Activated CD4-positive, alpha-beta T cell treated with anti-CD3 and anti-CD28 coated beads for 36 hours (primary cell): ENCODE measurements at regions not wholly inside any gene's neighbourhood (a gene's known extent, or its start where the extent isn't known, plus 50 kb on each side); places are given as distances from the start of the nearest gene placed in this dataset.
"Not testable (repeated sequence)": the region's sequence is repeated elsewhere in the genome, so short reads cannot be mapped to it uniquely, and the experiment has no call there.

Source experiments
- ATAC-seq: fragments of 200-7000 bp; cut with Tn5 transposase; one replicate; pipeline ENCODE4 v1.10.0; 2021; ENCODE audit warnings: mild to moderate bottlenecking, moderate library complexity
- CTCF ChIA-PET: fragments of 350-600 bp; sonication (Branson Sonifier 250); formaldehyde crosslinking; loops from one replicate; lab custom pipeline; 2021; ENCODE audit warnings: antibody characterized with exemption; lab: Charles Lee
- POLR2A ChIA-PET: fragments of 350-600 bp; sonication (Branson Sonifier 250); formaldehyde crosslinking; loops from one replicate; lab custom pipeline; 2021; ENCODE audit warnings: antibody characterized with exemption, inconsistent platforms; lab: Charles Lee
- DNase-seq: peaks from one replicate; pipeline ENCODE4 v3.0.0-alpha.2; 2020
- H3K27ac Mint-ChIP-seq: one replicate; pipeline ENCODE4 v1.8.0; 2021; ENCODE audit warnings: mixed read lengths
- H3K27me3 Mint-ChIP-seq: one replicate; pipeline ENCODE4 v1.8.0; 2021; ENCODE audit warnings: mixed read lengths
- H3K36me3 Mint-ChIP-seq: one replicate; pipeline ENCODE4 v1.8.0; 2021; ENCODE audit warnings: low read depth, mixed read lengths
- H3K4me1 Mint-ChIP-seq: one replicate; pipeline ENCODE4 v1.8.0; 2021; ENCODE audit warnings: mixed read lengths
- H3K4me3 Mint-ChIP-seq: one replicate; pipeline ENCODE4 v1.8.0; 2021; ENCODE audit warnings: mild to moderate bottlenecking, moderate library complexity, mixed read lengths
- H3K9me3 Mint-ChIP-seq: one replicate; pipeline ENCODE4 v1.8.0; 2021; ENCODE audit warnings: low read depth, mixed read lengths
- intact Hi-C, 2 experiments: fragments of 100-400 bp; cut with DNase I in 1 of 2; cut with micrococcal nuclease in 1 of 2; formaldehyde crosslinking; loops; one replicate each; pipeline versions ENCODE4 v1.14.2 to v1.15.1; 2022 to 2024; cut with DNase I, micrococcal nuclease

DNA sequence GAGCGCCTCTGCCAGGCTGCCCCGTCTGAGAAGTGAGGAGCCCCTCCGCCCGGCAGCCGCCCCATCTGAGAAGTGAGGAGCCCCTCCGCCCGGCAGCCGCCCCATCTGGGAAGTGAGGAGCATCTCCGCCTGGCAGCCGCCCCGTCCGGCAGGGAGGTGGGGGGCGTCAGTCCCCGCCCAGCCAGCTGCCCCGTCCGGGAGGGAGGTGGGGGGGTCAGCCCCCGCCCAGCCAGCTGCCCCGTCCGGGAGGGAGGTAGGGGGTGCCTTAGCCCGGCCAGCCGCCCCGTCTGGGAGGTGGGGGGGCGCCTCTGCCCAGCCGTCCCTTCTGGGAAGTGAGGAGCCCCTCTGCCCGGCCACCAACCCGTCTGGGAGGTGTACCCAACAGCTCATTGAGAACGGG lies 75.4 kb upstream of the DIO2 start:
- H3K36me3 Mint-ChIP-seq, DNase-seq, intact Hi-C loops, ATAC-seq, H3K4me1 Mint-ChIP-seq, H3K4me3 Mint-ChIP-seq, H3K27ac Mint-ChIP-seq, CTCF ChIA-PET, H3K27me3 Mint-ChIP-seq, POLR2A ChIA-PET, H3K9me3 Mint-ChIP-seq: not testable (repeated sequence)

DNA sequence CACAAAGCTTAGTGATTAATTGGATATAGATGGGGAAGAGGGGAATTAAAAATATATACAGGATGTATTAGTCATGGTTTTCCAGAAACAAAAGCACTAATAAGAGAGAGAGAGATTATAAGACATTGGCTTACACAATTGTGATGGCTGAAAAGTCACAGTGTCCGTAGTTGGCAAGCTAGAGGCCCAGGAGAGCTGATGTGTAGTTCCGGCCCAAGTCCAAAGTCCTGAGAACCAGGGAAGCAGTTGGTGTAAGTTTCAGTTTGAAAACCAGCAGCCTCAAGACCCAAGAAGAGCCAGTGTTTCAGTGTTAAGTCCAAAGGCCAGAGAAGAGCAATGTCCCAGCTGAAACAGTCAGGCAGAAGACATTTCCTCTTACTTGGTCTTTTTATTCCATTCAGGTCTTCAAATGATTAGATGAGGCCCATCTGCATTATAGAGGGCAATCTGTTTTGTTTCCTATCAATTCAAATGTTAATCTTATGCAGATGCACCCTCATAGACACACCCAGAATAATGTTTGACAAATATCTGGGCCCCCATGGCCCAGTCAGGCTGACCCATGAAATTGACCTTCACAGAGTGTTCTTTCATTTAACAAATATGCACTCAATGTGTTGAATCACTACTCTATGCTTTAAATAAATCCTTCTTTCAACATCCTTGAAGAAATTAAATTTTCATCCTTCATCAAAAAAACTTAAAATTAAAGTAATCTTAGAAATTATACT lies 67.2 kb upstream of the DIO2 start:
- ChIA-PET POLR2A (no interaction called here), CTCF (no interaction called here)
- no peaks in the 10 kb centered on the region for H3K27me3 Mint-ChIP-seq
- no peak overlapping the region for H3K4me3 Mint-ChIP-seq
- ATAC-seq (no peak), DNase-seq (no peak)
- no peaks in the 10 kb centered on the region for H3K36me3 Mint-ChIP-seq
- intact Hi-C loops, result no loop called here
- no peaks in the 10 kb centered on the region for H3K9me3 Mint-ChIP-seq
- no peaks in the 10 kb centered on the region for H3K4me1 Mint-ChIP-seq
- H3K27ac Mint-ChIP-seq, result no peak overlapping the region

DNA sequence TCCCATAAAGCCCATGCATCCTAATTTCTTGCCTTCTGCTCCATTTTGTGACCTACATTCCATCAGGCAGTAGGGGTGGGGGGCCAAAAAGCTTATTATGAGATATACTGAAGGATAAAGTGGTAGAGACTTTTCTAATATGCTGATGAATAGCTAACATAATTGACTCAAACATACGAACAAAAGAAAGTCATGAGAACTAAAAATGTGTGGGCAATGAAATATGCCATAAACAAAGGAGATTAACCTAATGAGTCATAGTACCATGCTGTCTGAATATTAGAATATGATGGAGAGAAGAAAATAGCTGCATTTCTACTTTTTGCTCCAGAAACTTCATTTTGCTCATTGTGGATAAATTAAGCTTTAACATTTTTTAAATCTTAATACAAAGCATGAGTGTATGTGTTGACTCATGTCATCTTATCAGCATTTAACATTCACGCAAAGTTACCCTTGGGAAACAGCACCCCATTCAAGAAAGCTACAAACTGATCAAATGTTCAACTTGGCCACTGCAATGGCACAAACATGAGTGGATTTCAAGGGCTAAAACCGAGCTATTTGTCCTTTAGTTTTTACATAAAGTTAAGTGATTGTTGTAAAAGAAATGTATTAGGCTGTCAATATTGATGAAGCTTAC lies 64.0 kb upstream of the DIO2 start:
- no peak overlapping the region for H3K27ac Mint-ChIP-seq
- intact Hi-C loops, result no loop called here
- ChIA-PET CTCF (no interaction called here), POLR2A (no interaction called here)
- H3K27me3 Mint-ChIP-seq, result peaks cover 3% of the 10 kb centered on the region
- no peaks in the 10 kb centered on the region for H3K4me1 Mint-ChIP-seq
- H3K4me3 Mint-ChIP-seq, result no peak overlapping the region
- ATAC-seq (no peak), DNase-seq (no peak)
- no peaks in the 10 kb centered on the region for H3K36me3 Mint-ChIP-seq
- peaks cover 3% of the 10 kb centered on the region for H3K9me3 Mint-ChIP-seq

DNA sequence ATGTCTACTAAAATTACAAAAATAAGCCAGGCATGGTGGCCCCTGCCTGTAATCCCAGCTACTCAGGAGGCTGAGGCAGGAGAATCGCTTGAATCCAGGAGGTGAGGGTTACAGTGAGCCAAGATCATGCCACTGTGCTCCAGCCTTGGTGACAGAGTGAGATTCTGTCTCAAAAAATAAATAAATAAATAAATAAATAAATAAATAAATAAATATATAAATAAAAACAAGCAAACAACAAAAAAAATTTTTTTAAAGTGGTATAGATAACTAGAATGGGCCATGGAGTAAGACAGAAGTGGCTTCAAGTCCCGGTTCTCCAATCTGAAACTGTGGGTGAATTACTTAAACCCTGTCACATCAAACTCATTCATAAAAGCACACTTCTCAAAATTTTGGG lies 63.0 kb upstream of the DIO2 start:
- CTCF ChIA-PET, intact Hi-C loops, POLR2A ChIA-PET, ATAC-seq, H3K36me3 Mint-ChIP-seq, DNase-seq, H3K27me3 Mint-ChIP-seq, H3K9me3 Mint-ChIP-seq, H3K4me3 Mint-ChIP-seq, H3K27ac Mint-ChIP-seq, H3K4me1 Mint-ChIP-seq: not testable (repeated sequence)

DNA sequence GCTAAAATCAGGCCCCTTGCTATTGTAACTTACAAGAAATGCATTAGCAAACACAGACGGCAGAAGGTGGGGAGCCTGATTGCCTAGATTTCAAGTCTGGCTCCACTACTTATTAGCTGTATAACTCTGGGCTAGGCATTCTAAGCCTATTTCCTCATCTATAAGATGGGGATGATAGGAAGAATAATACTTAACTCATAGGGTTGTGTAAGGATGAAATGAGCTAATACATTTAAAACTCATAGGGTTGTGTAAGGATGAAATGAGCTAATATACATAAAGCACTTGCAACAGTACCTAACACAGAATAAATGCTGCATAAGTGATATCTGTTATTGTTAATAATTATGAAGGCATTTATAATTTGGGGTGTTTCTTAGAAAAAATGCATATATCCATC lies 60.1 kb upstream of the DIO2 start:
- CTCF ChIA-PET, result interaction anchor here (0.8 kb wide), 1 partner anchor 78 kb away, joined by 3 read pairs; no protein-coding TSS in a partner anchor
- Mint-ChIP-seq H3K36me3 (no peaks in the 10 kb centered on the region), H3K9me3 (peaks cover 3% of the 10 kb centered on the region), H3K27ac (no peak overlapping the region), H3K4me1 (no peaks in the 10 kb centered on the region), H3K4me3 (no peak overlapping the region), H3K27me3 (peaks cover 3% of the 10 kb centered on the region)
- POLR2A ChIA-PET, result no interaction called here
- no peak for DNase-seq
- ATAC-seq, result no peak
- intact Hi-C loops, result no loop called here

DNA sequence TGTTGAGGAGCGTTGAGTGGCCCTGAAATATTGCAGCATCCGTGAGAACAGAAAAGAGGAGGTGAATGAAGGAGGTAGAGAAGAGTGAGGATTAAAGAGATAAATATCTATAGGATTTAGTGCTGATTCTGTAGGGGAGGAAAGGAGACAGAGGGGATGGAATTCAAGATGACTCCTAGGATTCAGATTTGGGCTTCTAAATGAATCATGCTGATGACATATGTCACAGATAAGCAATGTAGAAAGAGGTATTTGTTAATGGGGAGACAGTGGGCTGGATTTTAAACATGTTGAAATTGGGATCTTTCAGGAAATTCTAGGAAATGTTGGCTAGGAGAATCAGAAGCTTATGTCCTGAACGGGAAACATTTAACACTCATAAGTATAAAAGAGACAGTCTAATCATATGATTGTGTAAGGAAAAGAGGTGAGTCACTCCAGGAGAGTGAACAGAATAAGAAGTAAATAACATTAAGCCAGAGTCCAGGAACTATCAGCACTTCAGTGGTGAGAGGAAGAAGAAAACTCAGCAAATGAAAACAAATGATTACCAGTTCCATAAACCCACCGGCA lies 58.1 kb upstream of the DIO2 start:
- ChIA-PET CTCF (no interaction called here), POLR2A (no interaction called here)
- Mint-ChIP-seq H3K27ac (no peak overlapping the region), H3K9me3 (peaks cover 3% of the 10 kb centered on the region), H3K36me3 (no peaks in the 10 kb centered on the region), H3K27me3 (peaks cover 3% of the 10 kb centered on the region), H3K4me1 (no peaks in the 10 kb centered on the region), H3K4me3 (no peak overlapping the region)
- intact Hi-C loops, result no loop called here
- ATAC-seq (no peak), DNase-seq (no peak)

DNA sequence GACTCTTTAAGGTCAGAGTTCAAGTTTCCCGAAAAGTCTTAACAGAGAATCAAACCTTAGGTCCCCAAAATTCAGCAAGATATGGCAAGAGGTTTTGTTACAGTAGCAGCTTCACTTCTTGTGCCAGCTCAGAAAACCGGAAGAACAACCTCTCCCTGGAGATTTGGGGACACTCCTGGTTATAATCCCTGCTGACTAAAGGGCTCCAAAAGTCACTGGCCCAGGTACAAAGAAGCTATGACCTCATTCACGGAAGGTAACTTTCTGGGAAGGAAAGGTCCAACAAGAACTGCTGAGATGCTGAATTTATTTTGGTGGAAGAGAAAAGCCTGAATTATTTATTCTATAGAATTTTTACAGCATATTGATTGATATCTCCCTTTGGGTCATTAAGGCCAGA lies 55.6 kb upstream of the DIO2 start:
- Mint-ChIP-seq H3K27me3 (no peaks in the 10 kb centered on the region), H3K9me3 (no peaks in the 10 kb centered on the region), H3K36me3 (no peaks in the 10 kb centered on the region), H3K4me3 (no peak overlapping the region), H3K4me1 (no peaks in the 10 kb centered on the region), H3K27ac (no peak overlapping the region)
- ATAC-seq (no peak), DNase-seq (no peak)
- POLR2A ChIA-PET, result no interaction called here
- intact Hi-C loops, result no loop called here
- CTCF ChIA-PET, result no interaction called here

DNA sequence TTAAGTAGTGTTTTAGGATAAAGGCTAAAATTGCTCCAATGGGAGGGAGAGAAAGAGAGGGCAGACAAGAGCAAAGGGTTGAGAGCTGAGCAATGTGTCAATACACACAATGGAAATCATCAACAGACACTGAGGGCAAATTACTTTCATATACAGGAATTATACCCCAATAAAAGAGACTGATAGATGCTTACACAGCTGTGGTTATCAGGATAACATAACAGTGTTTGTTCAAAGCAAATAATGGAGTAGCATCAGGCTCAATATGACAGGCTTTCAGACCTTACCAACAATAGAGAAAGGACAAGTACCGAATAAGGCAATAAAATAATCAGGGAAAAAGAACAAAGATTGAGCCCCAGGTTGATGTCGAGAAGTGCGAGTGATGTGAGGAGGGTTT lies 53.4 kb upstream of the DIO2 start:
- POLR2A ChIA-PET, result no interaction called here
- no peaks in the 10 kb centered on the region for H3K9me3 Mint-ChIP-seq
- intact Hi-C loops, result no loop called here
- H3K4me3 Mint-ChIP-seq, result no peak overlapping the region
- no peaks in the 10 kb centered on the region for H3K27me3 Mint-ChIP-seq
- H3K4me1 Mint-ChIP-seq, result no peaks in the 10 kb centered on the region
- no peaks in the 10 kb centered on the region for H3K36me3 Mint-ChIP-seq
- CTCF ChIA-PET, result no interaction called here
- DNase-seq (no peak), ATAC-seq (no peak)
- no peak overlapping the region for H3K27ac Mint-ChIP-seq
